ENCODE measurements at regions not wholly inside any gene's neighbourhood (a gene's known extent, or its start where the extent isn't known, plus 50 kb on each side); places are given as distances from the start of the nearest gene placed in this dataset.

DNA sequence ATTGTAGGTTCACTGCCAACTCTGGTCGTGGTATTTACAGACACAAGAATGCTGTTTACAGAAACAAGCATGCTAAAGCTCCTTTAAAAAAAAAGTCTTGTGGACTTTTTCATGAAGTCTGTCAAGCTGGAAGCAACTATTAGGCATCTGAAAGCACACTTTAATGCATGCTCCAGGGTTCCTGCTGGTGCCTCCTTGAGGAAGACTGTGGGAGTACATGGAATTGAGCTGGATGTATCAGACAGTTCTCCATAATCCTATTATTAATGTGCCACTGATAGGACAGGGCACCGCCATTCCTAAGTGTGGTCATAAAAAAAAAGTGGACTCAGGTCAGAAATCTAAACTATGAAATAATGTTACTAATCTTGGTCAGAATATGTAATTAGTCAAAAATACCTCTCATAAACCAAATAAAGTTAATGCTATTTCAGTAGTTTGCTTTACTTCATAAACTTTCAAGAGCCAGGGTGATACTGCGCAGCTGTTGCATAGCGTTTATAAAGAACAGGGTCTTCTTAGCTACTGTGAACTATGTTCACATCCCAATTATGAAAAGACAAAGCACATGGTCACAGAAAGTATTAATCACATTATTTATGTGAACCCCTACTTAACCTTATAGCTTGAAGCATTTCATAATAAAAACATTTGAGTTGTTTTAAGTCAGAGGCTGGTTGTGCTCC lies 390.8 kb upstream of the PTGER4 start:
- FAIRE-seq (no peak), DNase-seq (ENCODE audit: low spot score) (no peak)

DNA sequence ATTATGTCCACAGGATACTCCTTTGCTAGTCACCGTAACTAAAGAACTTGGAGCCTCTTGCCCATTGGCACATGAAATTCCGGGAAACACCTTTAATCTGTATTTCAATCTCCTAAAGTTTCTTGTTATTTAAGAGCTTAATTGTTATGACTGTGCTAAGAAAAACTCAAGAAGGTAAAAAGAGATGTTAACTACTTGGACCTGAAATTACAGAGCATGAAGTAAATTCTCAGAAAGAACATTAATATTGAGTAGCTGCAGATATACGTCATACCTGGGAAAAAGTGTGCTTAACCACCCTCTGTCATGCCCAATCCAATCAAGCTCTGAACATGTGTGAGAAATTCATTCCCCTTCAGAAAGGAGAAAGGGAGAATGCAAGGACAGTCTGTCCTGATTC lies 394.9 kb upstream of the PTGER4 start:
- DNase-seq (ENCODE audit: low spot score) (no peak), FAIRE-seq (no peak)

DNA sequence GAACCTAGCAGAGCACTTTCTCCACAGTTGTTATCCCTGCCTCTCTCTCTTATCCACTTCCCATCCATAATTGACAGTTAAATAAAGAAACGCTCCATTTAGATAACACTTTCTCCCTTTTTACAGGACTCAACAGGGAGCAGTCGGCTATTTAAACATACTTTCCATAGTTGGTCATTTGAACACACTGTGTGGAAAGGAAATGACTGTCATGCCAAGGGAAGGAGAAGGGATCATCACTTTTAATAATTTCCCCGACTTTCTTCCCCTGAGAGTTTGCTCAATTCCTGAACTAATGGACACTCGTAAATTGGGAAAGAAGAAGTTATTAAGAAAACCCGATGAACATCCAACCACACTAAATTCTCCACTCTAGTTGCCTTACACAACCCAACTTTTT lies 400.8 kb upstream of the PTGER4 start:
- FAIRE-seq (no peak), DNase-seq (ENCODE audit: low spot score) (no peak)

DNA sequence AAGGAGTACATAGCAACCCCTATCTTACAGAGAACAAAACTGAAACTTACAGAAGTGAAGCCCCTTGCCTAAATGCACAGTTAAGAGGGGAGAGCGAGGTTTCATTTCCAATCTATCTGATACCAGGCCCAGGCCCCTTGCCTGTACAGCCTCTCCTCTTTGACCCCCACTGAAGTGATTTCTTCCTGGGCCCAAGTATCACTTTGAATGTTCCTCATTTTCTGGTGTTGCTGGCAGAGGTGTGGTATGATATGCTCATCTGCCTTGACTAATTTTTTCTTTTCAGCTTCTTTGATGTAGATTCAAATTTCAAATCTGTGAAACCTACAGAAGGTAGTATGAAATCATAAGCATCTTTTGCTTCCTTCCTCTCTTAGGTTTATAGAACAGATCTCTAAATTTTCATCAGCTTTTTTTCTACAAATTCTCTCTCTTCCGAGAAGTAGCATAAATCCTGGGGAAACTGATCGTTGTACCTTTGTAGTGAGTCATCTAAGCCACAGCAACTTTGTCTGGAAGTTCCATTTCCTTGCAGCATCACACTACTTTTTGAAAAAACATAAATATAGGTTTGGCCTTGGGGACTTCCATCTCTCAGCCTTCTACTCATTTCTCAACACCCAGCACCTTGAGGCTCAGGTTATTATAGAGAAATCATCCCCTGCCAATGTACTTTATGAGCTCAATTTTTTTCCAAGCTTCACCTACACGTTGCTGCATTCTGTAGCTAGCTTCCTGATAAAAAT lies 402.4 kb upstream of the PTGER4 start:
- FAIRE-seq: no peak
- no peak for DNase-seq (ENCODE audit: low spot score)

DNA sequence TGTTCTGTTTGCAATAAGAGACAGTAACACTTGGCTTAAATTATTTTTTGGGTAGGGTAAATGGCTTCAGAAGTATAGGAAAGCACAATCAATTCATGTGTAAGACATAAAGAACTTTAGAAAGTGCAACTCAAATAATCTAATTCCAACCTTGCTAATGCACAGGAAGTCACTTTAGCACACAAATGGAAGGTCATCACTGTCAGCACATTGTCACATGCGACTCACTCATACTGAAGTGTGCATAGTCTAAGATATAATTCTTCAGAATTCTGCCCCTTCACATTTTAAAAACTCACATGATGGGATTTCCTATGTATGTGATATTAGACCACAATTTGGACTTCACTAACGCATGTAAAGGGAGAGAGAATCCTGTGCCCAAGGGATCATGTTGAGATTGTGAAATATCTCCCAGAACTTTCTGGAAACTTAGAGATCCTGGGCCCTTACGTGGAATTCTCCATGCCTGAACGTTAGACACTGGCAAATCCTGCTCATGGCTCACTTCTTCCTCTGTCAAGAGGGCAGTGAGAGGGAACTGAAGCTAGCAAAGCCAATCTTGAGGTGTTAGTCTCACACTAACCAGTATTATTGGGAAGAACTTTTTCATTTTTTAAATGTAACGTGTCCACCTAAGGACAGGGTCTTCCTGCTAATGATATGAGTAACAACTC lies 403.2 kb upstream of the PTGER4 start:
- no peak for FAIRE-seq
- DNase-seq (ENCODE audit: low spot score): no peak

DNA sequence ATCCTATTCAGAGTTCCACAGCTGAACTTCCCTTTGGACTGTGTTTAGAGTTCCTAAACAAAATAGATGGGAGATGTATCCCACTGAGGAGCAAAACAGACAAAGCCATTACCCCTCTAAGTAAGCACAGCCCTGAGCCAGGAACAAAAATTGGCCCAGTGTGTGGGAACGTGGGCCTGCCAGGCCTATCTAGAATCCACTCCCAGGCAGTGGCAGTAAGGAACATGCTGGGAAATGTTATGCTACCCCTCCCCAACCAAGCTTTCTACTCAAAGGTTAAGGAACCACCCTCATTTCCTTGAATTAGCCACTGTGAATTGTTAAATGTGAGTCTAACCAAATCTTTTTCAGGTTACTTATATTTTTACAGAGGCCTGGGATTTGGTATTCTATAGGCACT lies 405.1 kb upstream of the PTGER4 start:
- DNase-seq (ENCODE audit: low spot score) (no peak), FAIRE-seq (no peak)

DNA sequence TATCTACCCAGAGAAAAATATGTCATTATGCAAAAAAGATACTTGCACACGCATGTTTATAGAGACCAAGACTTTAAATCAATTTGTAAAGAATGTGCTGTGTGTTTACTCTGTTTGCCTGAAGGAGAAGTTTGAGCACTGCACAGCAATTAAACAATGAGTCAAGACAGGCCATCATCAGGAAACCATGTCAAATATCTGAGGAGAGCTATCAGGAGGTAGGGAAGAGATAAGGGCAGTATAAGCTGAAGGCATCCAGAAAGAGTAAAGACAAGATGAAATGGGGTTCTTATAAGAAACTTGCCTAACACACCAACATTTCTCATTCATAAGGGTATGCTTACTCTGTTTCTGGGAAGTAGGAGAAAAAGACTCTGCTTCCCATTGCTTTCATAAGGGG lies 405.8 kb upstream of the PTGER4 start:
- DNase-seq (ENCODE audit: low spot score) (no peak), FAIRE-seq (no peak)

DNA sequence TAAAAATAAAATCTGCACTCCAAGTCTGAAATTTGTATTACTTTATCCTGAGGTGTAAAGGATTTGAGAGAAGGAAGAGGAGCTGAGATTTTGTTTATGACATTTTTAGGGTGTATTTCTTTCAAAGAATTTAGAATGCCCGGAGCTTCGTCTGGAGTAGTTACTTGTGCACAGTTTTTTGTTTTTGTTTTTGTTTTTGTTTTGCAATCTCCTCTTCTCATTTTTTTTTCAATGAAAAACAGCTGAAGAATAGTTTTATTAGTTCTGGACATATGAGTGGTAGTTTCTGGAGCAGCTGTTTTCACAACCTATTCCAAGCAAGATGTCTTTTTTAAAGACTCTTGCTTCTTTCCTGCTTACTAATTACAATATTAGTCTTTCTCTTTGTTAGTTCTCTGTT lies 408.2 kb upstream of the PTGER4 start:
- FAIRE-seq: no peak

DNA sequence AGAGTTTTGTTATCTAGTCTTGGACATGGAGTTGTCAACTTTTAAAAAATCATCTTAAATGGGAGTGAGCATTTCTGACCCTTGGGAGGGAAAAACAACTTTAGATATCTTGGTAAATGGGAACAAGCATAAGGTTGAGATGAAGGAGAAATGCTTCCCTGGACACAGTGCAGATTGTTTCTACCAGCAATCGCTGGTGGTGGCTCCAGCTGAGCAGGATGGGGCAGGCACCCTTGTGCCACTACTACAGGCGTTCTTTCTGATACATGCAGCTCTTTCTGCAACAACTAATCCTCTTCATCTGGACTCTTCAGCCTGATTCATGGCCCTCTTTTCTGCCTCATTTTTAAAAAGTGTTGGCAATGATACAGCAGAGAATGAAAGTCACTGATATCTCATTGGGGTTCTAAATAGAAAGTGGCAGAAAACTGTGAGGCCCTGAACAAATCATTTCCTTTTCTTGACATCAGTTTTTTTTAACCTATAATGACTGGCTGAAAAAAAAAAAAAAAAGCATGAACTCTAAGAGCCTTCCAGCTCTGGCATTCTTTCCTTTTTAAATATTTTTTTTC lies 409.4 kb upstream of the PTGER4 start:
- FAIRE-seq (no peak), DNase-seq (ENCODE audit: low spot score) (no peak)

More for the DNA sequence above, 408.2 kb upstream of the PTGER4 start:
- DNase-seq (ENCODE audit: low spot score): no peak

DNA sequence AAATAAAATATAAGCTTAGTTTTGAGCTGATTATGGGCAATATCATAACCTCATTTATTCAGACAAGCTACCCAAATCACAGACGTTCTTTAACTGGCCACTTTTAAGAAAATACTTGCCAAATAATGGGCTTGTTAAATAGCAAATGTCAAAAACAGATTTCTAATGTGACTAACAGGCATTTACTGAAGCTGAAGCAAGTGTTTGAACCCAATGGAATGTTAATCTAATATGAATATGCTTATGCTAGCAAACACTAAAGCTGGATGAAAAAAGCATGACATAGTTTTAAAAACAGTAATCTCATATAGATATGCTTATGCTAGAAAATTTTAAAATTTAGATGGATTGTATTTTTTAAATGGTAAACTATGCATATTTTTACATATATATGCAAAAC lies 411.6 kb upstream of the PTGER4 start:
- FAIRE-seq (no peak), DNase-seq (ENCODE audit: low spot score) (no peak)

DNA sequence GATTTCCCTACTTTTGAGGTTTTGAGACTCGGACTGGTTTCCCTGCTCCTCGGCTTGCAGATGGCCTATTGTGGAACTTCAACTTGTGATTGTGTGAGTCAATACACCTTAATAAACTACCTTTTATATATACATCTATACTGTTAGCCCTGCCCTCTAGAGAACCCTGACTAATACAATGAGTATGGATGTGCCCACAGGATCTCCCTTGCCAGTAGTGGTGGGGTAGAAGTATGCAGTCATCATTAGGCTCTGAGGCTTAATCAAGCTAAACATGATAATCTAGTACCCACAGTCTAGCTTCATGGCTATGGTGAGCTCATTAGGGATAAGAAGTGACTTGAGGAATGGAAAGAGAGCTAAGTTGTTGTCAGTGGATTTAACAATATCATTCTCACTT lies 412.8 kb upstream of the PTGER4 start:
- FAIRE-seq: no peak

DNA sequence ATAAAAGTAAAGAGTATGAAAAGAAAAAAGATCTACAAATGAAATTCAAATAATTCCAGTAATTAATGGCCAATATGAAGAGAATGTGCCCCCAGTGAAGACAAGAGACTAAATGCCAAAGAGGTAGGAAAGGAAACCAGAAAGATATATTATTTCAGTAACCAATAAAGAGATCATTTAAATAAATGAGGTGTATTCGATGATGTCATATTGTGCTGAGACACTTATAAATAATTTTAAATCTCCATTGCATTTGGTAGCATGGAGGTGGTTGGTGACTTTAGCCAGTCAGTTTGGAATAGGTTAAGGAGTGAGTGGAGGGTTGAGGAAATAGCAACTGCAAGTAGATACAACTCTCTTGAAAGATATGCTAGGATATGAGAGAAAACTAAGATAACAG lies 417.7 kb upstream of the PTGER4 start:
- FAIRE-seq: no peak
- no peak for DNase-seq (ENCODE audit: low spot score)

More for the DNA sequence above, 412.8 kb upstream of the PTGER4 start:
- no peak for DNase-seq (ENCODE audit: low spot score)

DNA sequence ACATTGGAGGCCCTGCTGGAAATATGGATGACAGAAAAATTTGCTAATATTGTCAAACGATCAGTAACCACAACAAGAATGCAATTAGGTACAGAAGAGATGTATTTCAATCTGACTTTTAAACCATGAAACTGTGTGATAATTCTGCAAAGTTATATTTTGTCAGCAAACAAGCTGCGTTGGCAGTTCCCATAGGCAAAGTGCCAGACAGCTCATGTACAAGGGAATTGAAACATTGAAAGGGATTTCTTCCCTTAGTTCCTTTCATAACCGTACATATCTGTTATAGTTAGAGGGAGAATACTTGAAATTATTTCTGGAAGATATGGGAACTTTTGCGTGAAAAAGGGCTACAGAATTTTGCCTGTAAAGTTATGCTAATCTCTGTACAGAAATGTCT lies 419.4 kb upstream of the PTGER4 start:
- FAIRE-seq (no peak), DNase-seq (ENCODE audit: low spot score) (no peak)

DNA sequence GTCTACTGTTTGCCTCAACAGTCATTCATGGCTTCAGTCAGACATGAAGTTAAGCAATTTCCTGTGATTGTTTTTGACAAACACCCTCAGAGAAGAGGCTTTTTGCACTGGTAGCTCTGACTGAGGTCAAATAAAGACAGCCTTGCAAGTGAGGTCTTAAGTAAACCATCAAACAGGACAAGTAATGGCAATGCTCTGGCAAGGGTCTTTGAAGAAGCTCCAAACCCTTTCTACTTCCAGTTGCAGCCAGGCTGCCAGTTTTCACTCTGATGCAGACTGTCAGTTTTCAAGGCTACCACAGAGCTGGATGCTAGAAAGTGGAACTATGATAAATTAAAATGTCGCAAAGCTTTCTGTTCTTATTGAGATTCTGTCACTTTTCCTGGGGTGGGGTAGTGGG lies 421.5 kb upstream of the PTGER4 start:
- FAIRE-seq: no peak
- DNase-seq (ENCODE audit: low spot score): no peak

DNA sequence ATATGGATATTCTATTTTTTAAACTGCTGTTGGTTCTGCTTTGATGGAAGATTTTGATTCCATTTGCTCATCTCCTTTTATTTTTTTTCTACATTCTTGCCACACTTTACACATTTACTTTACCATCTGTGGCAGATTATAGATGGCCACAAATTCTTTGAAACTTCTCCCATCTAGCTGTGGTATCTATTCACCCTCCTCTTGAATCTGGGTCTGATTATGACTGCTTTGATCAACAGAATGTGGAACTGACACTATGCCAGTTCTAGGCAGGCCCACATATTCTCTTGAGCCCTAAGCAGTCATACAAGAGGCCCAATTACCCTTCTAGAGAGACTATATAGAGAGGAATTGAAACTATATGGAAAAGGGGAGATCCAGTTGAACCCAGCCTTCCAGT lies 439.0 kb upstream of the PTGER4 start:
- DNase-seq (ENCODE audit: low spot score): no peak
- FAIRE-seq: no peak

DNA sequence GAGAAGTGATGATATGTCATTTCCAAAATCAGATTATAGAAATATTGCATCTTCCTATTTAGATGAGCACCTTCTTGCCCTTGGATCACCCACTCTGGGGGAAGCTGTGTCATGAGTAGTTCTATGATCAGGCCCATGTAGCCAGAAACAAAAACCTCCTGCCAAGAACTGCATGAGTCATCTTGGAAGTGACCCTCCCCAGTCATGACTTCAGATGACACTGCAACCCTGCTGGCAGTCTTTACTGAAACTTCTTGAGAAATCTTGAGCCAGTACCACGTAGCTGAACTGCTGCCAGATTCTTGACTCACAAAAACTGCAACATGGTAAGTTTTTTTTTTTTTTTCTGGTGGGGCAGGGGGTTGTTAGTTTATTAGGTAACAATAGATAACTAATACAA lies 439.6 kb upstream of the PTGER4 start:
- DNase-seq (ENCODE audit: low spot score) (peak; percentile 61), FAIRE-seq (peak; percentile 31)

DNA sequence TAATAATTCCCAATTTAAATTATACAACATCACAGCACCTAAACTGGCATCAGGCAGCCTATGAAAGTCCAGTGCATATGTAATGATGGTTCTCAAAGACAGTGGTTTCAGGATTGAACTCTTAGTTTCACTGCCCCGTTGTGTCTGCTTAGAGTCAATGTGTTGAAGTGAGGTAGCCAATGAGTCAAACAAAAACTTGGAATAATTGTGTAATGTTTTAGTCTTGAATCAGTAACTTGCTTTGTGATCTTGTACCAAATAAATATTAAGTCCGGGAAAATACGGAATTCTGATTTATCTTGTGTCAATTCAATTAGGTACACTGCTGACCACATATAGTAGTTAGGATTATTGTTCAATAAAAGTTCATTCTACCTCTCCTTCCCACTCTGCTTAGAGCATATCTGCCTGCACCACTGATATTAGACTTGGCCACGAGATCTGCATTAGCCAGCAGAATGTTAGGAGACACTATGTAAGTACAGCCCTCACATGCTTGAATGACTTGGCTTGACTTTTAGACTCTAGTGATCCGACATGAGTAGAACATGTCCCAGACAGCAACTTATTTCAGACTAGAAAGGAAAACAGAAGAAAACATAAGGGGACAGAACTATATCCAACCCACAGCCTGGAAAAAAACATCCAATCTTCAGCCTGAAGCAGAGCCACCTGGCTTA lies 441.5 kb upstream of the PTGER4 start:
- no peak for FAIRE-seq
- no peak for DNase-seq (ENCODE audit: low spot score)

DNA sequence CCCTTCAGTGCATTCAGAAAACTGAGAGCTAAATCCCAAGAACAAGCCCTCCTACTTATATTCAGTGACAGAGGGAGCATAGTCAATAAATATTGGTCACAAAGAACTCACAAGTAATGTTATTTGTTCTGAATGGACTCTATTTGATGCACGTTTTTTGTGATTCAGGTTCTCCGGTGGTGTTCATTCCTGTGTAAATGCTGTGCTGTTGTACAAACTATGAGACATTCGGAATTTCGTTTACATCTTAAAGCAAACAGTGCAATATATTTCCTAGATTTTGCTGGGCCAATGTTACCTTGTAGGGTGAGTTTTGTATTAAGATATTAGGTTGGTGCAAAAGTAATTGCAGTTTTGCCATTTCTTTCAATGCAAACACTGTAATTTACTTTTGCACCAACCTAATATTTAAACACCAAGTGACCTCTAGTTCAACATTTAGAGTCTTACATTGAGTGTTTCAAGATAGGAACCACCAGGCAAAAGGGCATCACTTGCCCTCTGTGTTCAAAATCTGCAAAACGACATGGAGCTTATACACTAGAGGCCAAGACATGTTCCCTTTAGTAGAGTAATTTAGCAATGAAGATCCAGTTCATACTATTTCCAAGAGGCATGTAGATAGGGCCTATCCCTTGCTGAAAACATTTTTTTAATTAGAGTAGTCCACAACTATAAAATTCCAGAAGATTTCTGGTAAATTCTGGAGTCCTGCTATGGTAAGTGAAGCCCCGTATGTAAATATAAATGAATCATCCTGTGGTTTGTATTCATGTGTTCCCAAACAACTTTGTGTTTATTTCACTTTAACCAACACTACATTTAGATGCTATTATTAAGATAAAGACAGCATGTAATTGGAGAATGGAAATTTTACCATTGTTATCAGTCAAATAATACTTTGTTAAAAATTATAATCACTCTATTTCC lies 444.0 kb upstream of the PTGER4 start:
- FAIRE-seq (no peak), DNase-seq (ENCODE audit: low spot score) (no peak)

DNA sequence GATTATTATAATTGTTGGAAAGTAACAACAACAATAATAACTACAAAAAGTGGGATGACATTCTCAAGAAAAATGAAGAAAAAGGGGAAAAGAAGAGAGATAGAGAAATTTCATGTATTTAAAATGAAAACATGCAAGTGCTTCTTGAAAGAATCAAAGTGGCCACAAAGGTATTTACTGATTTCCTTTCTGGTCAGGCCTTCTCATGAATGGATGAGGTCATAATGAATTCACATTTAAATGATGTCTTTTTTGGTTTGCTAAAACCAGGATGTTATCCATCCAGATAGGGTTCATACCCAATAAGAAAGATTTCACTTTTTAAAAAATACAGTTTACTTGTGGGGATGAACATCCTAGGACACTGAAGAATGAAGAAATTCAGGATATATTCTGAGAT lies 446.4 kb upstream of the PTGER4 start:
- no peak for DNase-seq (ENCODE audit: low spot score)
- FAIRE-seq: no peak

DNA sequence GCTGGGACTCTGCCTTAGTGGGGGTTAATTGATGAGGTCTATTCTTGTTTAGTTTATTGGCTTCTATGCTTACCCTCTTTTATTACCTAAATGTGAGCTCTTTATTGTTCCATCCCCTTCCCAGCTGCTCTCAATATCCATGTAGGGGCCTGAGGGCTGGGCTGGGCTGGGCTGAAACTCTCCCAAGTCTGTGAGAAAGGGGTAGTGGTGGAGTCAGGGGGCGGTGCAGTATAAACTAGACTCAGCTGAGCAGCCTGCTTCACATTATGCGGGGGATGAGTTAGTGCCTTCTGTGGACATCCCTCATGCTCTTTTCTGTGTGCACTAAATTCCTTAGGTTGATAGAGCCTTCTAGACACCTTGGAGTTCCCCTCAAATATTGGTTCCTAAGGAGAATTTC lies 451.8 kb upstream of the PTGER4 start:
- DNase-seq (ENCODE audit: low spot score): no peak
- FAIRE-seq: no peak

DNA sequence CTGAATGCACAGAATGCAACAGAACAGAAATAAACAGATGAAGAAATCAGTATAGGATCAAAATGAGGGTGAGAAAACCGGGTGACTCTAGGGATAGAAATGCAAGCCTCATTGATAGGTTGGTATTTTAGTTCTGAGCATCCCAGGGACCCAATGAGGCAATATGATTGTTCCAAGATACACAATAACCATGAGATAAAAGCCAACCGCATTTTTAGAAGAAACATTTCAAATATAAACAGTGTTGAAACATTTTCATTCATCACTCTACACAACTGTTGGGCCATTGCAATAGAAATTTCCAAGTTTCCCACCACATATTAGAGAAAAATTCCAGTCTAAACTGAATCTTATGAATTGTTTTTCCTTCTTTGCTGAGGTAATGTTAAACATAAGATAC lies 452.3 kb upstream of the PTGER4 start:
- FAIRE-seq (no peak), DNase-seq (ENCODE audit: low spot score) (no peak)

All from RCC 7860 (cell line).